Fibroblast of mammary gland (primary cell): ENCODE measurements at regions not wholly inside any gene's neighbourhood (a gene's known extent, or its start where the extent isn't known, plus 50 kb on each side); places are given as distances from the start of the nearest gene placed in this dataset.

Source experiments
- DNase-seq: peaks from one replicate; pipeline ENCODE4 v3.0.0-alpha.2; 2010; ENCODE audit warnings: low read depth
- H3K4me3 ChIP-seq: 2 replicates; pipeline ENCODE4 v1.5.1; 2011; ENCODE audit warnings: low read depth, mild to moderate bottlenecking, low read length, moderate library complexity; ENCODE audit not compliant: control insufficient read depth
- CTCF ChIP-seq: conservative IDR thresholded peaks from 2 replicates; pipeline ENCODE4 v1.5.1; 2011; ENCODE audit warnings: low read depth, low read length, inconsistent platforms; ENCODE audit not compliant: control insufficient read depth, insufficient read depth

DNA sequence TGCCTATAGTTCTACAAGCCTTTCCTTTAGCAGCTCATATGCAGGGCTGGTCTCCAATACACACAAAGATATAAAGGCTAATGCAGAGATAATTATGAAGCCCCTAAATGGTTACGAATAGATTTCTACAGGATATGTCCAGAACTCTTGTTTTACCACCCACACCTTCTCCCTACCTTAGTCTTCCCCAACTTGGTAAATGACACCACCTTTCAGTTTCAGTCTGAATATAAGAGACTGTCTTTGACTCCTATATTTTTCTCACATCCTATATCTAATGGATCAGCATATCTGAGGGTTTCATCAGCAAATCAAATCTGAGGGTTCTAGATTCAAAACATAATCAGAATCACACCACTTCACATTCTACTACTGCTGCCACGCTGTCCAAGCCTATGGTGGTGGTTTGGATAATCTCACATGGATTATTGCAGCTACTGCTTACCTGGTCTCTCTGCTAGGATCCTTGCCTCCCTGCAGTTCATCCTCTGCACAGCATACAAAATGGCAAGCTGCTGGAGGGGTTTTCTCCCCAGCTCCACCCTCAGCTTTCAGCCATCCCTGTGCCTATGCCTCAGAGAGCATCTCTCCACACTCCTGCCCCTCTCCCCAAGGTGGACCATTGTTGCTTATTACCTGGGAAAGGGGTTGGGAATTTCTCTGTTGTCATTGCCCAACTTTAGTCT, 178.0 kb upstream of the SPOPL start:
- no peak for TF ChIP-seq CTCF
- no peak overlapping the region for H3K4me3 ChIP-seq
- DNase-seq: no peak

GRCh38 chr2:138324068-138324771, 177.3 kb upstream of the SPOPL start:
- TF ChIP-seq CTCF: no peak
- no peak for DNase-seq
- H3K4me3 ChIP-seq: no peak overlapping the region

GRCh38 chr2:138327967-138328366, 173.6 kb upstream of the SPOPL start:
- no peak for TF ChIP-seq CTCF

DNA sequence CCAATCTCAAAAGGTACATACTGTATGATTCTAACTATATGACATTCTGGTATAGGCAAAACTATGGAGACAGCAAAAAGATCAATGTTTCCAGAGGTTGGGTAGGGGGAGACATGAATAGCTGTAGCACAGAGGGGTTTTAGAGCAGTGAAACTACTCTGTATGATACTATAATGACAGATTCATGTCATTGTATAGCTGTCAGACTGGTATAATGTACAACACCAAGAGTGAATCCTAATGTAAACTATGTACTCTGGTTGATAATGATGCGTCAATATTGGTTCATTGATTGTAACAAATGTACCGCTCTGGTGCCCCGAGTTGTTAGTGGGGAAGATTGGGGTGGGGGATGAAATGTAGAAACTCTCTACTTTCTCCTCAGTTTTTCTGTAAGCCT, 172.4 kb upstream of the SPOPL start:
- no peak overlapping the region for H3K4me3 ChIP-seq

More at GRCh38 chr2:138327967-138328366, 173.6 kb upstream of the SPOPL start:
- no peak overlapping the region for H3K4me3 ChIP-seq
- no peak for DNase-seq

DNA sequence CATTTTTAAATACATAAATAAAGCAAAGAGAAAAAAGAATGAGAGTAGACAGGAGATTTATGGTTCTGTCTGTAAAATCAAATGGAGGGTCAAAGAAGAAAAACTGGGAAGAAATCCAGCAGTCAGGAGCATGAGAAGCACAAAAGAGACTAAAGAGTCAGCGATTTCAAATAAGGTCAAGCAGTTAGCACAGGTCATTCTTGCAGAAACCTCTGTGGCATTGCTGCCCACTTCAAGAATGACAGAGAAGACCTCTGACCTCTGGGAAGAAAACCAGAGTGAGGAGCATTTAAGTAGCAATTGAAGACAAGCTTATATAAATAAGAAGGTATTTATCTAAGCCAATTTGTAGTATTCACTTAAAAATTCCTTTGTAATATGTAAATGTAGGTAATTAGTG, 172.0 kb upstream of the SPOPL start:
- no peak for TF ChIP-seq CTCF

More for the DNA sequence above, 172.4 kb upstream of the SPOPL start:
- no peak for TF ChIP-seq CTCF
- DNase-seq: no peak

DNA sequence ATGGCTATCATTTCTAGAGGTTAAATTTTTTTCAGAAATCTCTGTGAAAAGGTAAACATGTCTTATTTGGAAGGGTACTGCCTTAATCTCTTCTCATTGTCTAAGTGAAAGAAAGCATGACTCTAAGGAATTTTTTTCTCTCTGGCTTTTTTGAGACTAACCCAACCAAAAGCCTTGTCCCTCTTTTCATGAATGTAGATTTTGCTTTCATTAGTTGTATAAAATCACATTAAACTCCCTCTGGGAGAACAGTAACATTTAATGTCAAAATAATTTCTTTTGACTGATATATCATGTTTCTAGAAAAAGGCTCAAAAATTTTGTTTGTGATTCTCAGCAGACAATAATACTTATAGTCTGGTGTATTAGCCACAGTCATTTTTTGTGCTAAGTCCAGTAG, 168.4 kb upstream of the SPOPL start:
- TF ChIP-seq CTCF: no peak
- H3K4me3 ChIP-seq: no peak overlapping the region
- no peak for DNase-seq

More for the DNA sequence above, 172.0 kb upstream of the SPOPL start:
- no peak for DNase-seq
- no peak overlapping the region for H3K4me3 ChIP-seq

DNA sequence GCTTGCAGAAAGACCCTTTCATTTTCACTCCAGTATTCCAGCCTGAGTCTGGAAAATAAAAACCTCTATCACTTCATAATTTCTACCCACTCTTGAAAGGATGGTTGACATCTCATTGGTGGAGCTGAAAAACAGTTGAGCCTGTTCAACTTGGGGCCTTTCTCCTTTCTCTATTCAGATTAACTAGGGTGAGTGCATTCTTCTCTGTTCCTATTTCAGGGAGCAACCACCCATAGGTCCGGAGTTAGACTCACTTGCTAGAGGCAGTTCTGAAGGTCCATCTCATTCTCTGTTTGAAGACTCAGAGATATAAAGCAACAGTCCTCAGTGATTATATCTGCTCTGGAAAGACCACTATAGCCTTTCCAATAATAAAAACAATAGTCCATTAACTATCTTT, 167.9 kb upstream of the SPOPL start:
- no peak overlapping the region for H3K4me3 ChIP-seq
- no peak for TF ChIP-seq CTCF
- no peak for DNase-seq
